WTC11 (cell line): ENCODE measurements at regions not wholly inside any gene's neighbourhood (a gene's known extent, or its start where the extent isn't known, plus 50 kb on each side); places are given as distances from the start of the nearest gene placed in this dataset.

Source experiments
- CTCF ChIP-seq: fragments of 200-600 bp; IDR thresholded peaks from 2 replicates; pipeline ENCODE4 v1.8.0; 2022; ENCODE audit warnings: antibody characterized with exemption
- FOXJ3 ChIP-seq: sonication (generic); formaldehyde crosslinking; IDR thresholded peaks from 2 replicates; pipeline ENCODE4 v1.9.0; 2021; ENCODE audit warnings: missing genetic modification reagents, mild to moderate bottlenecking, borderline replicate concordance
- GTF2I ChIP-seq: fragments of 250-450 bp; sonication (Bioruptor Pico); conservative IDR thresholded peaks from 2 replicates; pipeline ENCODE4 v1.4.0; 2021; ENCODE audit warnings: mild to moderate bottlenecking
- JAZF1 ChIP-seq: fragments of 250-450 bp; sonication (Bioruptor Pico); IDR thresholded peaks from 2 replicates; pipeline ENCODE4 v1.9.0; 2021; ENCODE audit warnings: moderate library complexity, mild to moderate bottlenecking, inconsistent platforms
- NFYB ChIP-seq: sonication (generic); formaldehyde crosslinking; conservative IDR thresholded peaks from 2 replicates; pipeline ENCODE4 v1.8.0; 2022; ENCODE audit warnings: low read depth, missing genetic modification reagents
- NR2C2 ChIP-seq: sonication (generic); formaldehyde crosslinking; IDR thresholded peaks from 2 replicates; pipeline ENCODE4 v1.8.0; 2022; ENCODE audit warnings: mild to moderate bottlenecking, missing genetic modification reagents
- ZBTB21 ChIP-seq: sonication (generic); formaldehyde crosslinking; IDR thresholded peaks from 2 replicates; pipeline ENCODE4 v1.8.1; 2023; ENCODE audit warnings: mild to moderate bottlenecking, missing genetic modification reagents, borderline replicate concordance
- TF ChIP-seq, protein P1 (sequence below): sonication (generic); formaldehyde crosslinking; IDR thresholded peaks from 2 replicates; pipeline ENCODE4 v1.8.1; 2023; ENCODE audit warnings: mild to moderate bottlenecking, missing genetic modification reagents, moderate library complexity
- TF ChIP-seq, protein P2 (sequence below): sonication (generic); formaldehyde crosslinking; IDR thresholded peaks from 2 replicates; pipeline ENCODE4 v1.8.1; 2022; ENCODE audit warnings: low read depth, missing genetic modification reagents, borderline replicate concordance

DNA sequence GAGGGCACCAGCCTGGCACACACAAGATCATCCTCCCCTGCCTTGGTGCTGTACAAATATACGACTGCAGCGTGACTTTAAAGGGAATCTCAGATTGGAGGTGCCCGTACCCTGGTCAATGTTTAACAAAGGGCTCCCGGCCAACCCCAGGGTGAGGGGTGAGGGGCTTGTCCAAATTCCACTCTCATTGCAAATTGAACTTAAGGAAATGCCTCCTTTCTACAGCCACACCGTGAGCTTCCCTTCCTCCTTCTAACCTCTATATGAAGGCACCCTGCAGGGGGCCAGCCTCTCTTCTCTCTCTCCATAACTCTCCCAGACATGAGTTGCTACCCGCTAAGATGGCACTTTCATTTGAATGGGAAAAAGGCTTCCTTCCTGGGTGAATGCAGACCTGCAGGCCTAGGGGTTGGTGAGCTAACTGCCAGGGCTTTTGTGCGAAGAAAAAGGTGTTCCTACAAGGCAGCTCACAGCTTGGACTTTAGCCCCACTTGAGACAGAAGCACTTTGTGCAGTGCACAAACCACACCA is 76.6 kb downstream of the IRF8 start:
- TF ChIP-seq CTCF (no peak), NFYB (no peak), GTF2I (no peak), FOXJ3 (no peak), NR2C2 (no peak), ZBTB21 (CRISPR knock-in tag) (no peak), JAZF1 (CRISPR knock-in tag) (no peak)
- TF ChIP-seq, protein P1, sequence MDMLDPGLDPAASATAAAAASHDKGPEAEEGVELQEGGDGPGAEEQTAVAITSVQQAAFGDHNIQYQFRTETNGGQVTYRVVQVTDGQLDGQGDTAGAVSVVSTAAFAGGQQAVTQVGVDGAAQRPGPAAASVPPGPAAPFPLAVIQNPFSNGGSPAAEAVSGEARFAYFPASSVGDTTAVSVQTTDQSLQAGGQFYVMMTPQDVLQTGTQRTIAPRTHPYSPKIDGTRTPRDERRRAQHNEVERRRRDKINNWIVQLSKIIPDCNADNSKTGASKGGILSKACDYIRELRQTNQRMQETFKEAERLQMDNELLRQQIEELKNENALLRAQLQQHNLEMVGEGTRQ: no peak
- TF ChIP-seq, protein P2, sequence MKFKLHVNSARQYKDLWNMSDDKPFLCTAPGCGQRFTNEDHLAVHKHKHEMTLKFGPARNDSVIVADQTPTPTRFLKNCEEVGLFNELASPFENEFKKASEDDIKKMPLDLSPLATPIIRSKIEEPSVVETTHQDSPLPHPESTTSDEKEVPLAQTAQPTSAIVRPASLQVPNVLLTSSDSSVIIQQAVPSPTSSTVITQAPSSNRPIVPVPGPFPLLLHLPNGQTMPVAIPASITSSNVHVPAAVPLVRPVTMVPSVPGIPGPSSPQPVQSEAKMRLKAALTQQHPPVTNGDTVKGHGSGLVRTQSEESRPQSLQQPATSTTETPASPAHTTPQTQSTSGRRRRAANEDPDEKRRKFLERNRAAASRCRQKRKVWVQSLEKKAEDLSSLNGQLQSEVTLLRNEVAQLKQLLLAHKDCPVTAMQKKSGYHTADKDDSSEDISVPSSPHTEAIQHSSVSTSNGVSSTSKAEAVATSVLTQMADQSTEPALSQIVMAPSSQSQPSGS: no peak
